SK-N-MC (cell line): ENCODE measurements at regions not wholly inside any gene's neighbourhood (a gene's known extent, or its start where the extent isn't known, plus 50 kb on each side); places are given as distances from the start of the nearest gene placed in this dataset.

ENCODE experiments used
- DNase-seq: peaks from one replicate; pipeline ENCODE4 v3.0.0-alpha.2; 2011; ENCODE audit warnings: low read depth, low spot score
- H3K27ac ChIP-seq: fragments of 200-600 bp; sonication (generic); 2 replicates; pipeline ENCODE4 v1.5.1; 2016; ENCODE audit warnings: mixed run types
- H3K36me3 ChIP-seq: fragments of 200-600 bp; sonication (generic); 2 replicates; pipeline ENCODE4 v1.6.1; 2017; ENCODE audit warnings: antibody characterized with exemption, low read length, mixed read lengths; ENCODE audit not compliant: insufficient read depth
- H3K4me3 ChIP-seq: fragments of 200-600 bp; sonication (generic); 2 replicates; pipeline ENCODE4 v1.5.1; 2016
- H3K9ac ChIP-seq: fragments of 200-600 bp; sonication (generic); 2 replicates; pipeline ENCODE4 v1.8.0; 2017; ENCODE audit warnings: mixed run types, mixed read lengths; ENCODE audit not compliant: insufficient read length
- H3K9me3 ChIP-seq: fragments of 200-600 bp; sonication (generic); 2 replicates; pipeline ENCODE4 v1.6.1; 2017; ENCODE audit warnings: low read depth, mild to moderate bottlenecking, antibody characterized with exemption, low read length, moderate library complexity, mixed read lengths
- EZH2 ChIP-seq: fragments of 200-600 bp; sonication (generic); IDR thresholded peaks from one replicate; pipeline ENCODE4 v1.6.1; 2017; ENCODE audit warnings: antibody characterized with exemption
- FOXP2 ChIP-seq: optimal IDR thresholded peaks from 2 replicates; pipeline ENCODE3; 2011; ENCODE audit warnings: mild to moderate bottlenecking, moderate library complexity; ENCODE audit not compliant: insufficient read depth; ENCODE audit errors: extremely low read length, control extremely low read depth
- POLR2AphosphoS5 ChIP-seq: IDR thresholded peaks from 2 replicates; pipeline ENCODE4 v1.6.1; 2012; ENCODE audit warnings: mild to moderate bottlenecking, low read depth, low read length, borderline replicate concordance

DNA sequence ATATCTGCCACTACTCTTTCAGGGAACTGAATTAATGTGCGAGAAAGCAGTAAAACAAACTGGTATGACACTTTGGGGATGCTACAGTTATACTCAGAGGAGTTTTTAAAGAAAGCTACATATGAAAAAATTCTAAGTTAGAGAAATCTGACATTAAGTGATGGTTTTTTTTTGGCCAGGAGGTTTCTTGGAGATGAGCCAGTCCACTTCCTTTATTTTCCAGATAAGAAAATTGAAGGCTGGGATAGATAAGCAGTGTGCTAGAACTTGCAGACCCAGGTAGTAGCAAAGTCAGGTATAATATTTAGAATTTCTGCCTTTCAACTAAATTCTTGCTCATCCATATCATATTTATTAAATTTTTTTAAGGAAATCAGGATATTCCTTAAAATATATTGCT, 106.8 kb downstream of the FAT4 start:
- peaks cover 83% of the 10 kb centered on the region for H3K36me3 ChIP-seq
- TF ChIP-seq FOXP2 = no peak
- no peak for TF ChIP-seq EZH2
- no peak for TF ChIP-seq POLR2AphosphoS5
- H3K9me3 ChIP-seq = no peaks in the 10 kb centered on the region
- no peak overlapping the region for H3K4me3 ChIP-seq
- no peak overlapping the region for H3K9ac ChIP-seq
- DNase-seq = no peak
- no peak overlapping the region; the same call in 1 of the 2 replicates for H3K27ac ChIP-seq

DNA sequence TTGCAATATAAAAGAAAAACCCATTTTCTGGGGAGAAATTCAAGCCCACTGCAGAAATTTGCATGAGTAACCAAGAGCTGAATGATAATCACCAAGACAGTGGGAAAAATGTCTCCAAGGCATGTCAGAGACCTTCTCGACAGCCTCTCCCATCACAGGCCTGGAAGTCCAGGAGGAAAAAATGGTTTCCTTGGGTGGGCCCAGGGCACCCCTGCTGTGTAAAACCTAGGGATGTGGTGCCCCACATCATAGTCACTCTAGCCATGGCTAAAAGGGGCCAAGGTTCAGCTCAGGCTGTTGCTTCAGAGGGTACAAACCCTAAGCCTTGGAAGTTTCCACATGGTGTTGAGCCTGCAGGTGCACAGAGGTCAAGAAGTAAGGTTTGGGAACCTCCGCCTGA, 108.4 kb downstream of the FAT4 start:
- TF ChIP-seq POLR2AphosphoS5 (no peak), FOXP2 (no peak), EZH2 (no peak)
- Histone ChIP-seq H3K36me3 (peaks cover 72% of the 10 kb centered on the region), H3K4me3 (no peak overlapping the region), H3K27ac (no peak overlapping the region), H3K9me3 (no peaks in the 10 kb centered on the region), H3K9ac (no peak overlapping the region)
- DNase-seq = no peak

DNA sequence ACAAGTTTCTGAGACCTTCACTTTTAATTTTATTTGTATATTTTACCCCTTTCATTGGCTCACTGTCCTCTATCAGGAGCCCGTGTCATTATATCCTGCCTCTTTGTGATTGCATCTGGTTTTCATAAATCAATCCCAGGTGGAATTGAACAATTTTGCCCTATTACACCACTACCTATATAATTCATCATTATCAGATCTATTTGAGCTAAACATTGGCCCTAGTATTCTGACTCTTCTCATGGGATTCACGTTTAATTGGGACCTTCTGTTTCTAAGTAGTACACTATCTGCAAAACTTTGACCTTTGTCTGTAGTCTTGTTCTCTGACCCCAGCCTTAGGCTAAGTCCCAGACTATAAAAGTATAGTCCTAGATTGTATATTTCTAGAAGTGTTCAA, 114.1 kb downstream of the FAT4 start:
- Histone ChIP-seq H3K9ac (no peak overlapping the region), H3K4me3 (no peak overlapping the region), H3K9me3 (no peaks in the 10 kb centered on the region), H3K27ac (peak overlapping the region; percentile 52), H3K36me3 (peaks cover 47% of the 10 kb centered on the region)
- no peak for DNase-seq
- no peak for TF ChIP-seq EZH2
- TF ChIP-seq FOXP2 = no peak
- TF ChIP-seq POLR2AphosphoS5 = no peak

DNA sequence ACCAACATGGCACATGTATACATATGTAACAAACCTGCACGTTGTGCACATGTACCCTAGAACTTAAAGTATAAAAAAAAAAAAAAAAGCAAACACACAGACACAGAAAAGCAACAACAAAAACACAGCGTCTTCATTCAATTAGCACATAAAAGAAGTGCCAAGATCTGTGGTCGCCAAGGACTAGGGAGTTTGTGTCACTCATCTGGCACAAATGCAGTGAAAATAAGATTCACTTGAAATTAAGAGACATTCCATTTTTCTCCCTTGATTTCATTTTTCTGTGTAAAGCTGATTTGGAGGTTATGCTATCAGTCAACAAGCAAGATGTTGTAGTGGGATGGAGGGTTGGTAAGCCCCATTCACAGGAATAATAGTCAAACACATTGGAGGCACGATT, 115.3 kb downstream of the FAT4 start:
- Histone ChIP-seq H3K27ac (peak overlapping the region; percentile 95), H3K36me3 (peaks cover 47% of the 10 kb centered on the region), H3K4me3 (no peak overlapping the region), H3K9me3 (no peaks in the 10 kb centered on the region), H3K9ac (no peak overlapping the region)
- no peak for TF ChIP-seq FOXP2
- no peak for TF ChIP-seq POLR2AphosphoS5
- TF ChIP-seq EZH2 = no peak
- DNase-seq = no peak

DNA sequence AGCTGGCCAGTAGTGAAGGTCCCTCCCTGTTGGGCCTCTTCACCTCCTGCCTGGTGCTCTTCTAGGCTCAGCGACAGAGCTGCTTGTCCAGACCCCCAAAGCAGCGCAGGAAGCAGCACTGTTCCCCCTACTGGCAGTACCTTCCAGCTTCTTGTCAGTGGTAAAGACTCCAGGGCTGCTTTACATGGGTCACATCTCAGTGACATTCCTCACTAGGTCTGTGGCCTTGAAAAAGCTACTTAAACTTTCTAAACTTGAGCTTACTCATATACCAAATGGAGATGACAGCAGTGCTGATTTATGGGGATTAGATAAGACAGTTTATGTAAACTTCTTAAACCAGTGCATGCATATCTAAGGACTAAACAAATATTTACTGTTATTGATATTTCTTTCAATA, 117.3 kb downstream of the FAT4 start:
- no peak for DNase-seq
- no peaks in the 10 kb centered on the region for H3K9me3 ChIP-seq
- no peak for TF ChIP-seq EZH2
- no peak for TF ChIP-seq FOXP2
- no peak for TF ChIP-seq POLR2AphosphoS5
- peak overlapping the region; percentile 95 for H3K27ac ChIP-seq
- H3K4me3 ChIP-seq = no peak overlapping the region
- H3K36me3 ChIP-seq = peaks cover 62% of the 10 kb centered on the region
- H3K9ac ChIP-seq = no peak overlapping the region

DNA sequence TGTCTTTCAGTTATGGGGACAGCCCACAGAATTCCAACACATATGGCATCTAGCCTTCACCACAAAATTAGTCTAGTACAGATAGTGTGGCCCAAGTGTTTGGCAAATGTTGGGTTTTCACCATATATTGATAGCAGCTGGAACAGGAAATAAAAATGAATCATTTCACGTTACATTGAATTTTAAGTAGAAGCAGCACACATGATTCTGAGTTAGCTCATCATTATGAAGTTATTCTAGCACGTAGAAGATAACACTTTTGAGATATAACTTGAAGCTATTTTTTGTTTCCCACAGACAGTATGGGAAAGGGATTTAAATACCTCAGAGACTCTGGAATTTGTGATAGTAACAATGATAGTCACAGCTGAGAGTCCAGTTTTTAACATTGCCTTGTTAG, 118.7 kb downstream of the FAT4 start:
- H3K27ac ChIP-seq = peak overlapping the region; percentile 95
- no peak overlapping the region for H3K9ac ChIP-seq
- DNase-seq = peak; percentile 62
- H3K4me3 ChIP-seq = peak overlapping the region; percentile 22
- TF ChIP-seq EZH2 = no peak
- no peak for TF ChIP-seq POLR2AphosphoS5
- TF ChIP-seq FOXP2 = no peak
- peaks cover 68% of the 10 kb centered on the region for H3K36me3 ChIP-seq
- no peaks in the 10 kb centered on the region for H3K9me3 ChIP-seq

DNA sequence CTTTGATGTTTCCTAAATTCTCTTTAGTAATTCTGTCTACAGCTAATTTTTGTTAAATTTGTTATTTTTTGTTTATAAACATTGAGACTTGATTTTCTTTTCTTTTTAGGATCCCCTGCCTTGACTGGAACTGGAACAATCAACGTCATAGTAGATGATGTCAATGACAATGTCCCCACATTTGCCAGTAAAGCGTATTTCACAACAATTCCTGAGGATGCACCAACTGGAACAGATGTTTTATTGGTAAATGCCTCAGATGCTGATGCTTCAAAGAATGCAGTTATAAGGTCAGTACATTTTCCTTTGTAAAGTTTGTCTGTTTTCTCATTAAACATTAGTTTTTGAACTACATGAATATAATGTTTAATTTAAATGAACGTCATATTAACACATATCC, 119.4 kb downstream of the FAT4 start:
- no peaks in the 10 kb centered on the region for H3K9me3 ChIP-seq

DNA sequence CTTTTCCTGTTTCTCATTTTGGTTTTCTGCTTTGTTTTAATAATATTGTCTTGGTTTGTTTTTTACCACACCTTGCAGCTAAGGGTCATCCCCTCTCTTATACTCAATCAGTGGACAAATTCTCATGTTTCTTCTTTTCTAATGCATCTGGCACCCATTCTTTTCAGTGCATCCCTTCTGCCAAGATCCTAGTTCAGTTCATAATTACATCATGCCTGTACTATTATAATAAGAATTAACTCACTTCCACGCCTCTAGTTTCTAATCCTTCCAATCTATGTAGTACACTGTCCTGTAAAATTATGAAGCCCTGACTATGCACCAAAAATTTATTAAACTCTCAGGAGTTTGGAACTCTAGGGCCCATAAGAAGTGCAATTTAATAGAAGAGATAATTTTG, 126.1 kb downstream of the FAT4 start:
- DNase-seq = no peak
- Histone ChIP-seq H3K9me3 (no peaks in the 10 kb centered on the region), H3K4me3 (no peak overlapping the region), H3K9ac (no peak overlapping the region), H3K27ac (no peak overlapping the region), H3K36me3 (peaks cover 84% of the 10 kb centered on the region)
- TF ChIP-seq POLR2AphosphoS5 = no peak
- no peak for TF ChIP-seq FOXP2
- TF ChIP-seq EZH2 = no peak

More for the DNA sequence above, 119.4 kb downstream of the FAT4 start:
- no peak overlapping the region for H3K9ac ChIP-seq
- no peak for DNase-seq
- TF ChIP-seq EZH2 = no peak
- H3K4me3 ChIP-seq = no peak overlapping the region
- H3K27ac ChIP-seq = peak overlapping the region; percentile 95
- H3K36me3 ChIP-seq = peaks cover 68% of the 10 kb centered on the region

DNA sequence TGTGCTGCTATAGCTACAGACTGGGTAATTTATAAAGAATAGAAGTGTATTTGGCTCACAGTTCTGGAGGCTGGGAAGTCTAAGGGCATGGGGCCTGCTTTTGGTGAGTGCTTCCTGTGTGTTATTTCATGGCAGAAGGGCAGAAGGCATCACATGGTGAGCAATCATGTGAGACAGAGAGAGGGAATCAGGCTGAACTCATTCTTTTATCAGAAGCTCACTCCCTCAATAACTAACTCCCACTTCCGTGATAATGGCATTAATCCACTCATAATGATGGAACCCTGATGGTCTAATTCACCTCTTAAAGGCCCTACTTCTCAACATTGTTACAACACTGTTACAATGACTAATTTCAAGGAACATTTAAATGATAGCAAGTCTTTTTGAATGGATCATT, 129.4 kb downstream of the FAT4 start:
- H3K9ac ChIP-seq = no peak overlapping the region
- no peak for TF ChIP-seq EZH2
- no peak for TF ChIP-seq POLR2AphosphoS5
- no peak for TF ChIP-seq FOXP2
- peaks cover 86% of the 10 kb centered on the region for H3K36me3 ChIP-seq
- no peak for DNase-seq
- H3K4me3 ChIP-seq = no peak overlapping the region
- H3K27ac ChIP-seq = 0 out of 2 replicates have a peak overlapping the region, but pooled peaks have one; percentile 17
- H3K9me3 ChIP-seq = no peaks in the 10 kb centered on the region
